GM12878 (cell line): ENCODE measurements at regions not wholly inside any gene's neighbourhood (a gene's known extent, or its start where the extent isn't known, plus 50 kb on each side); places are given as distances from the start of the nearest gene placed in this dataset.

Source experiments
- CHD2 ChIP-seq: IDR thresholded peaks from 2 replicates; pipeline ENCODE4 v1.6.1; 2011; ENCODE audit warnings: low read depth, low read length, improper control_type of control experiment, borderline replicate concordance
- ESRRA ChIP-seq: IDR thresholded peaks from 2 replicates; pipeline ENCODE4 v1.6.1; 2012; ENCODE audit warnings: mild to moderate bottlenecking, low read length, improper control_type of control experiment
- HDAC2 ChIP-seq: fragments of 200-600 bp; sonication (generic); IDR thresholded peaks from 2 replicates; pipeline ENCODE4 v1.6.1; 2017
- MYC ChIP-seq: IDR thresholded peaks from 2 replicates; pipeline ENCODE4 v1.6.1; 2011; ENCODE audit warnings: mild to moderate bottlenecking, low read length, moderate library complexity, inconsistent platforms; ENCODE audit not compliant: insufficient read depth, insufficient replicate concordance, insufficient read length, severe bottlenecking
- NFXL1 ChIP-seq: fragments of 450-650 bp; IDR thresholded peaks from 2 replicates; pipeline ENCODE4 v1.6.1; 2017; ENCODE audit warnings: antibody characterized with exemption, mild to moderate bottlenecking, borderline replicate concordance
- NFYA ChIP-seq: IDR thresholded peaks from 2 replicates; pipeline ENCODE4 v1.6.1; 2011; ENCODE audit warnings: low read depth, mild to moderate bottlenecking, low read length, improper control_type of control experiment, borderline replicate concordance
- POLR2A ChIP-seq: IDR thresholded peaks from 2 replicates; pipeline ENCODE4 v1.6.1; 2011; ENCODE audit warnings: low read depth, mild to moderate bottlenecking, low read length
- RAD21 ChIP-seq: IDR thresholded peaks from 2 replicates; pipeline ENCODE4 v1.6.1; 2011; ENCODE audit warnings: mild to moderate bottlenecking, low read depth, low read length, moderate library complexity; ENCODE audit not compliant: insufficient read depth
- RB1 ChIP-seq: fragments of 450-650 bp; formaldehyde crosslinking; IDR thresholded peaks from 2 replicates; pipeline ENCODE4 v1.6.1; 2017; ENCODE audit warnings: mild to moderate bottlenecking, borderline replicate concordance
- SIN3A ChIP-seq: IDR thresholded peaks from 2 replicates; pipeline ENCODE4 v1.6.1; 2012; ENCODE audit warnings: low read depth, low read length, improper control_type of control experiment
- SUPT20H ChIP-seq: IDR thresholded peaks from 2 replicates; pipeline ENCODE4 v1.6.1; 2011; ENCODE audit warnings: low read depth, mild to moderate bottlenecking, low read length, moderate library complexity, borderline replicate concordance; ENCODE audit not compliant: control insufficient read depth
- SUZ12 ChIP-seq: fragments of 200-600 bp; sonication (generic); IDR thresholded peaks from one replicate; pipeline ENCODE4 v1.6.1; 2018; ENCODE audit warnings: antibody characterized with exemption, mild to moderate bottlenecking; ENCODE audit not compliant: unreplicated experiment
- TF ChIP-seq, protein P1 (sequence below), 3 experiments: IDR thresholded peaks in 2 of 3; conservative IDR thresholded peaks in 1 of 3; 2 replicates each; pipeline ENCODE4 v1.5.1; 2011; ENCODE audit warnings: low read depth in 3 of 3, low read length in 3 of 3, mild to moderate bottlenecking in 3 of 3, control low read depth in 2 of 3, moderate library complexity in 2 of 3, inconsistent platforms in 1 of 3, mixed read lengths in 1 of 3; ENCODE audit not compliant: control insufficient read depth in 2 of 3, insufficient read depth in 1 of 3; ENCODE audit errors: extremely low read depth in 1 of 3
- TF ChIP-seq, protein P2 (sequence below): fragments of 450-650 bp; IDR thresholded peaks from 2 replicates; pipeline ENCODE4 v1.6.1; 2018; ENCODE audit warnings: mild to moderate bottlenecking, low read depth, moderate library complexity; ENCODE audit not compliant: partially characterized antibody

DNA sequence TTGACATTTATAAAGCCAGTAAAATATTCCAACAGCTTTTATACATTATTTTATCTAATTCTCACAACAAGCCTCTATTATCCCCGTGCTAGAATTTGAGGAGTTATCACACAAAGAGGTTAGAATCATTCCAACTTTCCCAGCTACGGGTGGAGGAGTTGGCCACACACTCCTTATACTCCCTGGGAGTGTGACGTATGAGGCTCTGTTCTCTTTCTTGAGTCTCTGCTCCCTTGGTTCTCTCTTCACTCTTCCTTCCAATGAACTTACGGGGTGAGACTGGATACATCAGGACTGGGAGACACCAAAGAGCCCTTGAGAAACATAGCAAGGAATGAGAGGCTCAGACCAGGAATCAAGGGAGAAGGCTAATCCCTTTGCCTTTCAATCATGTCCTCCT lies 185.6 kb upstream of the TAB2 start:
- TF ChIP-seq, protein P1, sequence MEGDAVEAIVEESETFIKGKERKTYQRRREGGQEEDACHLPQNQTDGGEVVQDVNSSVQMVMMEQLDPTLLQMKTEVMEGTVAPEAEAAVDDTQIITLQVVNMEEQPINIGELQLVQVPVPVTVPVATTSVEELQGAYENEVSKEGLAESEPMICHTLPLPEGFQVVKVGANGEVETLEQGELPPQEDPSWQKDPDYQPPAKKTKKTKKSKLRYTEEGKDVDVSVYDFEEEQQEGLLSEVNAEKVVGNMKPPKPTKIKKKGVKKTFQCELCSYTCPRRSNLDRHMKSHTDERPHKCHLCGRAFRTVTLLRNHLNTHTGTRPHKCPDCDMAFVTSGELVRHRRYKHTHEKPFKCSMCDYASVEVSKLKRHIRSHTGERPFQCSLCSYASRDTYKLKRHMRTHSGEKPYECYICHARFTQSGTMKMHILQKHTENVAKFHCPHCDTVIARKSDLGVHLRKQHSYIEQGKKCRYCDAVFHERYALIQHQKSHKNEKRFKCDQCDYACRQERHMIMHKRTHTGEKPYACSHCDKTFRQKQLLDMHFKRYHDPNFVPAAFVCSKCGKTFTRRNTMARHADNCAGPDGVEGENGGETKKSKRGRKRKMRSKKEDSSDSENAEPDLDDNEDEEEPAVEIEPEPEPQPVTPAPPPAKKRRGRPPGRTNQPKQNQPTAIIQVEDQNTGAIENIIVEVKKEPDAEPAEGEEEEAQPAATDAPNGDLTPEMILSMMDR (IDR thresholded peaks at IDR 0.05 in 2 of 3, conservative IDR thresholded peaks at IDR 0.05 in 1 of 3; ENCODE audit: control insufficient read depth in 2 of 3, extremely low read depth in 1 of 3, insufficient read depth in 1 of 3, low read depth in 3 of 3, low read length in 3 of 3), result no peak
- TF ChIP-seq HDAC2 (no peak), SIN3A (no peak), POLR2A (no peak), RB1 (no peak), NFXL1 (no peak), SUZ12 (no peak), ESRRA (no peak), CHD2 (no peak), MYC (no peak), RAD21 (no peak), SUPT20H (no peak), NFYA (no peak)
- TF ChIP-seq, protein P2, sequence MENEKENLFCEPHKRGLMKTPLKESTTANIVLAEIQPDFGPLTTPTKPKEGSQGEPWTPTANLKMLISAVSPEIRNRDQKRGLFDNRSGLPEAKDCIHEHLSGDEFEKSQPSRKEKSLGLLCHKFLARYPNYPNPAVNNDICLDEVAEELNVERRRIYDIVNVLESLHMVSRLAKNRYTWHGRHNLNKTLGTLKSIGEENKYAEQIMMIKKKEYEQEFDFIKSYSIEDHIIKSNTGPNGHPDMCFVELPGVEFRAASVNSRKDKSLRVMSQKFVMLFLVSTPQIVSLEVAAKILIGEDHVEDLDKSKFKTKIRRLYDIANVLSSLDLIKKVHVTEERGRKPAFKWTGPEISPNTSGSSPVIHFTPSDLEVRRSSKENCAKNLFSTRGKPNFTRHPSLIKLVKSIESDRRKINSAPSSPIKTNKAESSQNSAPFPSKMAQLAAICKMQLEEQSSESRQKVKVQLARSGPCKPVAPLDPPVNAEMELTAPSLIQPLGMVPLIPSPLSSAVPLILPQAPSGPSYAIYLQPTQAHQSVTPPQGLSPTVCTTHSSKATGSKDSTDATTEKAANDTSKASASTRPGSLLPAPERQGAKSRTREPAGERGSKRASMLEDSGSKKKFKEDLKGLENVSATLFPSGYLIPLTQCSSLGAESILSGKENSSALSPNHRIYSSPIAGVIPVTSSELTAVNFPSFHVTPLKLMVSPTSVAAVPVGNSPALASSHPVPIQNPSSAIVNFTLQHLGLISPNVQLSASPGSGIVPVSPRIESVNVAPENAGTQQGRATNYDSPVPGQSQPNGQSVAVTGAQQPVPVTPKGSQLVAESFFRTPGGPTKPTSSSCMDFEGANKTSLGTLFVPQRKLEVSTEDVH, result no peak
